Muscle of leg (tissue), 3 donors: ENCODE measurements at regions not wholly inside any gene's neighbourhood (a gene's known extent, or its start where the extent isn't known, plus 50 kb on each side); places are given as distances from the start of the nearest gene placed in this dataset.

Source experiments
- DNase-seq: peaks from one replicate; pipeline ENCODE4 v3.0.0; 2013
- H3K27ac ChIP-seq: one replicate; pipeline ENCODE4 v1.5.1; 2013; ENCODE audit warnings: mild to moderate bottlenecking, low read length, control low read depth
- H3K27me3 ChIP-seq: one replicate; pipeline ENCODE4 v1.6.1; 2013; ENCODE audit warnings: low read length; ENCODE audit not compliant: control insufficient read depth, insufficient read depth
- H3K36me3 ChIP-seq: one replicate; pipeline ENCODE4 v1.6.1; 2013; ENCODE audit warnings: low read length; ENCODE audit not compliant: control insufficient read depth, insufficient read depth
- H3K4me1 ChIP-seq: one replicate; pipeline ENCODE4 v1.6.1; 2013; ENCODE audit warnings: low read length; ENCODE audit not compliant: control insufficient read depth, insufficient read depth
- H3K4me3 ChIP-seq: one replicate; pipeline ENCODE4 v1.5.1; 2013; ENCODE audit warnings: low read length, control low read depth
- H3K9me3 ChIP-seq: replicated peaks from 2 replicates; pipeline ENCODE4 v1.6.1; 2013; ENCODE audit warnings: low read depth, low read length; ENCODE audit not compliant: control insufficient read depth
- WGBS: methylation state at CpG from one replicate; pipeline ENCODE4 v1.1.5; 2013; ENCODE audit warnings: missing lambda C conversion rate; ENCODE audit not compliant: insufficient coverage; 5-methylcytosine and 5-hydroxymethylcytosine counted together

DNA sequence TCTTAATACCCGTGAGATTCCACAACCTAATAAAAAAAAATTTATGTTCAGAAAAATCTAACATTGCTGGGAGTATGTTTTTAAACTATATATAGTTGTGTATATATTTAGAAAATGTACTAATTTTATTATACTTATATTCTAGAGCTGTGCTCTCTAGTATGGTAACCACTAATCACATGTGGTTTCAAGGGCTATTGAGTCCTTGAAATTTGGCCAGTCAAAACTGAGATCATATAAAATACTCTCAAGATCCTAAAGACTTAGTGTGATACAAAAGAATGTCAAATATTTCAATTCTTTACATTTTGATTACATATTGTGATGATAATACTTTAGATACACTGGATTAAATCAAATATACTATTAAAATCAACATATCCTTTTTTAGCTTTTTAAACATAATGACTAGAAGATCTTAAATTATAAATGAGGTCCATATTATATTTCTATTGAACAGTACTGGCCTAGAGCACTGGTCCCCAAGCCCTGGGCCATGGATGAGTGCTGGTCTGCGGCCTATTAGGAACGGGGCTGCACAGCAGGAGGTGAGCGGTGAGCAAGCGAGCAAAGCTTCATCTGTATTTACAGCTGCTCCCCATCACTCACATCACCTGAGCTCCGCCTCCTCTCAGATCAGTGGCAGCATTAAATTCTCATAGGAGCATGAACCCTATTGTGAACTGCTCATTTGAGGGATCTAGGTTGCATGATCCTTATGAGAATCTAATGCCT is 176.5 kb upstream of the NBEA start:
- H3K4me3 ChIP-seq: no peak overlapping the region
- H3K9me3 ChIP-seq: no peaks in the 10 kb centered on the region
- DNase-seq: no peak
- H3K36me3 ChIP-seq: no peaks in the 10 kb centered on the region
- WGBS: 100% methylated on average over 3 of the region's 6 CpGs
- no peaks in the 10 kb centered on the region for H3K27me3 ChIP-seq
- no peak overlapping the region for H3K27ac ChIP-seq
- H3K4me1 ChIP-seq: no peaks in the 10 kb centered on the region

DNA sequence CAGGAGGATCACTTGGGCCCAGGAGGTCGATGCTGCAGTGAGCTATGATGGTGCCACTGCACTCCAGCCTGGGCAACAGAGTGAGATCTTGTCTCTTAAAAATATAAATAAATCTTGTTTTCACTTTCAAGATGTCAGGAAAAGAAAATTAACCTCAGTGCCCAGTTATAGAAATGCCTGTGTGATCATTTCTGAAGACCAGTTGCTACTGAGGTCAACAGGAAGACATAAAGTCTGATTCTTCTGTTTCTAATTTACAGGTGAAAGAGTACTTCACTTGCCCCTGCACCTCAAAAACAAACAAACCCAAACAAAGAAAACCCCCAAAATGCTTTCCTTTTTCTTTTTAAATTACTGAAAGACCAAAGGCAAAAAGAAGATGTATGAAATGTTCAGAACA is 174.3 kb upstream of the NBEA start:
- Histone ChIP-seq H3K4me3 (no peak overlapping the region), H3K36me3 (no peaks in the 10 kb centered on the region), H3K27me3 (no peaks in the 10 kb centered on the region), H3K9me3 (no peaks in the 10 kb centered on the region), H3K4me1 (no peaks in the 10 kb centered on the region), H3K27ac (no peak overlapping the region)
- no peak for DNase-seq
- no CpG with 5 or more reads among the region's 1 CpG for WGBS

DNA sequence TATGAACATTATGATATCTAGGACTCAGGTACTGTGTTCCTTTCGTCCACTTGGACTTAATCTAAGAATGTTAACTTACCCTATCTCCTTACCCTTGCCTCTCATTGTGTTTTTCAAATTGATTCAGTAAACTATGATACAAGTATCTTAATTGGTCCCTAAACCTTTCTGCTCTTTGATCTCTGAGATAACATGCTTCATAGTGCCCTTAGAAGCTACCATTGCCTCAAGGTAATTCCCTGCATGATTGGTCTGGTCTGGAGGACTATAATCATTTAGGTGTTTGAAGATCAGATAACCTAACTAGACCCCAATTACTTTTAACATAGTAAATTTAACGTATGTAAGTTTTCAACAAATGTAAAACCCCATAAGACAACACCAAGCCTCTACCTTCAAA is 169.9 kb upstream of the NBEA start:
- no peaks in the 10 kb centered on the region for H3K27me3 ChIP-seq
- no peaks in the 10 kb centered on the region for H3K4me1 ChIP-seq
- no peak overlapping the region for H3K4me3 ChIP-seq
- no CpG with 5 or more reads among the region's 2 CpGs for WGBS
- no peak overlapping the region for H3K27ac ChIP-seq
- no peaks in the 10 kb centered on the region for H3K9me3 ChIP-seq
- no peaks in the 10 kb centered on the region for H3K36me3 ChIP-seq
- DNase-seq: no peak

DNA sequence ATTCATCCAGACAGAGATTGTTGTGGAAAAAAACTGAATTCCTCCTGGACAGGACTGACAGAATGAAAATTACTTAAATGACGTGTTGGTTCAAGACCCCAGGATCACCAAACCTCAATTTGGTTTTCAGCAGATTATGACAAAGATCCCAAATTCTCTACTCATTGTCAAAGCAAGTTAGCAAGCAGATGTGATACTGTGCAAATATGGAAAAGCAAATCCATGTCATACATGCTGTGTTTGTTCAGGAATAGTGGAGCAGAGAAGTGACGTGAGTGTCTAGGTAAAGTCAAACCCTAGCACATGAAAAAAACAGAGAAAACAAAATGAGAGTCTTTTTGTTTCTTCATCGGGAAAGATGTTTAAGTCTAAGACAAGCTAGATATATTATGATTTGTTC is 169.2 kb upstream of the NBEA start:
- H3K27ac ChIP-seq: no peak overlapping the region
- WGBS: no CpG with 5 or more reads among the region's 3 CpGs
- H3K27me3 ChIP-seq: no peaks in the 10 kb centered on the region
- DNase-seq: no peak
- no peaks in the 10 kb centered on the region for H3K4me1 ChIP-seq
- no peak overlapping the region for H3K4me3 ChIP-seq
- no peaks in the 10 kb centered on the region for H3K36me3 ChIP-seq
- no peaks in the 10 kb centered on the region for H3K9me3 ChIP-seq

DNA sequence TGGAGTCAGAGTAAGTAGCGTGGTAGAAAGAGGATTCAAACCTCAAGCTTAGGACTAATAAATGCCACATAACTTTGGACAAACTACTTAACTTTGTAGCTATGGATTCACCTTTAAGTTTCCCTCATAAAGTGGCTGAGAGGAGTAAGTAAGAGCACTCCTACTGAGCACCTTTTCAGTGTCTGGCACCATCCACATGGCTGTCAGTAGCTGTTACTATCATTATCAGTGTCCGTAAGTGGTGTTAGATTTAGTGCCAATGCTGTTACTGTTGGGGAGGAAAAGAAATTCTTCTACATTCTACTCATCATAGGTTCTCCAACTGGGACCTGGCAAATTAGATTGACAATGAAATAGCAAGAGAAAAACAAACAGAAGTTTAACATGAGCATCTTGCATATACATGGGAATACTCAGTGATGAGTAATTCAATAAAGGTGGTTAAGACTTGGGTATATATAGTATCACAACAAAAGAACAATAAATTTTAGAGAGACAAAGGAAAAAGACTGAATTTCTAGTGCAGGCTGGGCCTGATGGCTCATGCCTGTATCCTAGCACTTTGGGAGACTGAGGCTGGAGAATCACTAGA is 165.6 kb upstream of the NBEA start:
- no peak overlapping the region for H3K4me3 ChIP-seq
- H3K9me3 ChIP-seq: no peaks in the 10 kb centered on the region
- WGBS: no CpG with 5 or more reads among the region's 2 CpGs
- H3K4me1 ChIP-seq: no peaks in the 10 kb centered on the region
- H3K27me3 ChIP-seq: no peaks in the 10 kb centered on the region
- no peak overlapping the region for H3K27ac ChIP-seq
- no peak for DNase-seq
- no peaks in the 10 kb centered on the region for H3K36me3 ChIP-seq

DNA sequence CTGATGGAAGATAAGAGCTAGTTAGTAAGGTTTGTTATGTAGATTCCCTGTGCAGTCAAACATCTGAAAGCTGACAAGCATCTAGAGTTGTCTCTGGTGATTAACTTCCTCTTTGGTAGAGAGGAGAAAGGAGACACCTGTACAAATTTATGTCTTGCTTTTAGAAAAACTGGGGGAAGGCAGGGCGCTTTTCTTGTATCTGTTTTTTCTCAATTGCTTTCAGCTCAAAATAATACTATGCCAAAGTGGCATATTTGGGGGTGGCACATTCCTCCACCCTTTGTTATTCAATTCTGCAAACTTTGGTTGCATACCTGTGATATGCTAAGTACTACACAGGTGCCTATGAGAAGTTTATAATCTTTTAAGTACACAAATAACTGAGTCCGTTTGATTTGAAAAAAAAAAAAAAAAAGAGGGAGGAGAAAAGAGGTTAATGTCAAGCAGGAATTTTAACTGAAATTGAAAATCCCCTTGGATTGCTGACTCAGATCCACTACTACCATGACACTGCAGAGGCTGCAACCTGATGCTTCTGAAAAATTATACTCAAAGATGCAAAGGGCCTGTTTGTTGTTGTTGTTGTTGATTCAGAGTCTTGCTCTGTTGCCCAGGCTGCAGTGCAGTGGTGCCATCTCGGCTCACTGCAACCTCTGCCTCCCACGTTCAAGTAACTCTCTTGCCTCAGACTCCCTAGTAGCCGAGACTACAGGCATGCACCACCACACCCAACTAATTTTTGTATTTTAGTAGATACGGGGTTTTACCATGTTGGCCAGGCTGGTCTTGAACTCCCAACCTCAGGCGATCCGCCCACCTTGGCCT is 164.8 kb upstream of the NBEA start:
- Histone ChIP-seq H3K4me1 (no peaks in the 10 kb centered on the region), H3K27ac (no peak overlapping the region), H3K36me3 (no peaks in the 10 kb centered on the region), H3K4me3 (no peak overlapping the region), H3K9me3 (no peaks in the 10 kb centered on the region), H3K27me3 (no peaks in the 10 kb centered on the region)
- no peak for DNase-seq
- no CpG with 5 or more reads among the region's 8 CpGs for WGBS

DNA sequence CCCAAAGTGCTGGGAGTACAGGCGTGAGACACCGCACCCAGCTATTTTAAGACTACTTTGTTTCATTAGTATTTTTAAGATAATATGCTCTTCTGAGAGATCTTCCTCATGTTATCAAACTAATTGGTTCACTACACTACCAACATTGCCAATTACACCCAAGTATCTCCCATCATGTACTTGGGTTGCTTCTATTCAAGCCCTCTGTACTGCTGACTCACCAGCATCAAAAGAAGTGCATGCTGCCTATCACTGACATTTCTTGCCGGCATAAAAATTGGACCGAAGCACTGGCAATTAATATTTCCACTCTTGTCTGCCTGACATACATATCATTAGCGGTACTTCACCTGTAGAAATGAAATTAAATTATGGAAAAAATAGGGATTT is 164.2 kb upstream of the NBEA start:
- Histone ChIP-seq H3K9me3 (no peaks in the 10 kb centered on the region), H3K4me3 (no peak overlapping the region), H3K27me3 (no peaks in the 10 kb centered on the region), H3K27ac (no peak overlapping the region), H3K4me1 (no peaks in the 10 kb centered on the region), H3K36me3 (no peaks in the 10 kb centered on the region)
- no peak for DNase-seq
- WGBS: no CpG with 5 or more reads among the region's 5 CpGs

DNA sequence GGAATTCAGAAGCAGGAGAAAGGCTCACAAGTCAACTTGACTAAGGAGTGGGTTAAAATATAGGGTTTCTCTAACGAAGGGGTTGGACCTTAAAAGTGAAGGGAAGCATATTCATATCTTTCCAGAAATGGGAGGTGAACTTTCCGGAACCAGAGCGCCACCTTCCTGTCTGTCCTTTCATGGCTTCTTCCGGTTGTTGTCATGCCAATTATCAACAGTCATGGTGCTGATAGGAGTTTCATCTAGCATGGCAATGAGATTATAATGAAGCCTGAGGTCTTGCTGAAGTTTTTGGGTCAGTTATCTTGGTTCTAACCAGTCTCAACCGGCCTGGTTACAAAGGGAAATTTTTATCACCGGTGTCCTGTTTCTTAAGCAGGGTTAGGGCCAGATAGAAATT is 162.9 kb upstream of the NBEA start:
- Histone ChIP-seq H3K4me1 (no peaks in the 10 kb centered on the region), H3K4me3 (no peak overlapping the region), H3K27ac (no peak overlapping the region), H3K27me3 (no peaks in the 10 kb centered on the region), H3K9me3 (no peaks in the 10 kb centered on the region), H3K36me3 (no peaks in the 10 kb centered on the region)
- WGBS: 84% methylated on average over 5 of the region's 6 CpGs
- DNase-seq: no peak

DNA sequence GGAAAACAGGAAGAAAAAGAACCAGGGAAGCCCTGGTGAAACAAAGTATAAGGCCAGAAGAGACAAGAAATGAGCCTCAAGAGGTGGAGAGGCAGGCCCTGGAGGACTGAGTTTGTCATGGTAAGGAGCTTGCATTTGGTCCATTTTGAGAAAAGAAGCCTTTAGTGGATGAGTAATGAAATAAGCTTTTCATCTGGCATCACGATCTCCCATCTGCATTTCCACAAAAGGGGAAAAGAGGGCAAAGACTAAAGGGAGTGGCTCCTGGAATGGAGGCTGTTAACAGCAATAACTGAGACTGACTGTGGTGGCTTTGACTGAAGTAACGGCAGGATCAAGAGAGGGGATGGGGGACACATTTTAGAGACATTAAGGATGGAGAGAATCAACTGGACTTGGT is 148.8 kb upstream of the NBEA start:
- Histone ChIP-seq H3K9me3 (peaks cover 11% of the 10 kb centered on the region), H3K36me3 (no peaks in the 10 kb centered on the region), H3K4me3 (no peak overlapping the region), H3K4me1 (no peaks in the 10 kb centered on the region), H3K27me3 (no peaks in the 10 kb centered on the region), H3K27ac (no peak overlapping the region)
- 81% methylated on average over 1 of the region's 2 CpGs for WGBS
- no peak for DNase-seq

DNA sequence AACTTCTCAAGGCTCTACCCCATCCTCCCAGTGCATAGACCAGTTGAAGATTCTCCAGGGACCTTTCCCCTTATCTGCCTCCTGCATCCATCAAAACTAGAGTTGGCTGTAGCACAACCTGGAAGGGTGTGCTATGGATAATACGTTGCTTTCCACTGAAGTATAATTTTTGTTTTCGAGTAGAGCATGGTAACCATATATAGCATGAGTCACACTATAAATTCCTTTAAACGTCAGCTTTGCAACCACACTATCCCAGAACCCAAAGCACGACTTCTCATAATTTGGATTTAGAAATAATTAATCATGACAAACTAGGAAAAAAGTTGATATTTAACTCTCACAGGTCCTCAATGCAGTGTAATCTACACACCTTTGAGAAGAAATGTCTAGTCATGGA is 138.3 kb upstream of the NBEA start:
- WGBS: no CpG with 5 or more reads among the region's 4 CpGs
- no peaks in the 10 kb centered on the region for H3K27me3 ChIP-seq

More for the DNA sequence above, 138.3 kb upstream of the NBEA start:
- Histone ChIP-seq H3K9me3 (no peaks in the 10 kb centered on the region), H3K4me1 (no peaks in the 10 kb centered on the region), H3K27ac (no peak overlapping the region), H3K4me3 (no peak overlapping the region), H3K36me3 (no peaks in the 10 kb centered on the region)
- DNase-seq: no peak
